SK-N-MC (cell line): ENCODE measurements at regions not wholly inside any gene's neighbourhood (a gene's known extent, or its start where the extent isn't known, plus 50 kb on each side); places are given as distances from the start of the nearest gene placed in this dataset.

ENCODE experiments used
- EZH2 ChIP-seq: fragments of 200-600 bp; sonication (generic); IDR thresholded peaks from one replicate; pipeline ENCODE4 v1.6.1; 2017; ENCODE audit warnings: antibody characterized with exemption
- FOXP2 ChIP-seq: optimal IDR thresholded peaks from 2 replicates; pipeline ENCODE3; 2011; ENCODE audit warnings: mild to moderate bottlenecking, moderate library complexity; ENCODE audit not compliant: insufficient read depth; ENCODE audit errors: extremely low read length, control extremely low read depth
- POLR2AphosphoS5 ChIP-seq: IDR thresholded peaks from 2 replicates; pipeline ENCODE4 v1.6.1; 2012; ENCODE audit warnings: mild to moderate bottlenecking, low read depth, low read length, borderline replicate concordance

DNA sequence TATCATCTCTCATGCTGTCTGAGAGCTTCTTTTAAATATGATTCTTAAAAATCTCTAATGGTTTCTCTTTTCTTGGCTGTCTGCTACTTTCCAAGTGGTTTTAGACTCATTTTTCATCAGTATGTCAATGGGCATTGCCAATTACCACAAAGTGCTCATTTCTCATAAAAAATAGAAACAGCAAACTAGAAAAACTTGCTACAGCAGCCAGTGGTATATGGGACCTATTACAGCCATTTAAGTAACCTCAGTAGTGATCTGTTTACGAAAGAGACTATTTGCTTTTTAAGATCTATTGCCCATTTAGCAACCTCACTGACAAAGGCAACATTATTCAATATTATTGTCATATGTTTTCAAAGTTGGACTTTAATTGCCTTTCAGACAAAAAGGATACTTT lies 207.1 kb upstream of the RHOBTB1 start:
- TF ChIP-seq EZH2, result no peak
- TF ChIP-seq POLR2AphosphoS5, result no peak
- no peak for TF ChIP-seq FOXP2
